ENCODE measurements at regions not wholly inside any gene's neighbourhood (a gene's known extent, or its start where the extent isn't known, plus 50 kb on each side); places are given as distances from the start of the nearest gene placed in this dataset.

DNA sequence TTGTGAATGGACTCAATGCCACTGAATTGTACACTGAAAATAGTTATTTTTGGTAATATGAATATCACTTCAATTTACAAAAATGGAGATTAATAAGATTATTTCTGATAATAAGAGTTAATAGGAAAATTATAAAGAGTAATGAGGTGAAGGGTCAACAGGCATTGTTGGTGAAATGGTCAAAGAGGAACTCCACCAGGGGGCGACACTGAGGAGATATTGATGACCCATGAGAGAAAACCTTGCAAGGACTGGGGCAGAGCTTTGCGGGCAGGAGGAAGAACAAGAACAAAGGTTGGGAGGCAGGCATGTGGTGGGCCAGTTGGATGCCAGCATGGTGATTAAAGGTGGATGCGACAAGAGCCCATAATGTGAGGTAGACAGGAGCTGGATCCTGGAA, 74.0 kb upstream of the XYLT1 start:
- peak; percentile 13 for DNase-seq (ENCODE audit: low read depth)

- no peak for DNase-seq (ENCODE audit: low read depth)
Observed at GRCh38 chr16:17544304-17544703, 73.5 kb upstream of the XYLT1 start.

- no peak for DNase-seq (ENCODE audit: low read depth)
Observed at GRCh38 chr16:17543073-17543472, 72.3 kb upstream of the XYLT1 start.

- DNase-seq (ENCODE audit: low read depth) = no peak
Observed at GRCh38 chr16:17541324-17541723, 70.6 kb upstream of the XYLT1 start.

DNA sequence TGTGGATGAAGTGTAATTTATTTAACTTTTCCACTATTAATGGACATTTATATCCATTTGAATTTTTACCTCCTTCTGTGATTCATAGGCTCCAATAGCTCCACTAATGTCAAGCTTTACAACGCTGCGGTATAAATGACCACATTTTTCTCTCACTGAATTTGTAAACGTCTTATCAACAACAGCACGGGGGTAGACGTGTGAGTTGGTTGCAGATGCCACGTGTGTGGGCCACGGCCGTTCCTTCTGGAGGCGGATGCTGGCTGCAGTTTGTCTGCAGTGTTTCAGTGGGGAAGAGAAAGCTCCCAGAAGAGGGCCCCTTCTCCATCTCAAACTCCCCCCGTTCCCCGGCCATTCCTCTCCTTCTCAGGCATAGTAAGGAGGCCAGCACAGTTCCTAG, 68.2 kb upstream of the XYLT1 start:
- DNase-seq (ENCODE audit: low read depth) = no peak

- no peak for DNase-seq (ENCODE audit: low read depth)
Observed at GRCh38 chr16:17532338-17532995, 61.7 kb upstream of the XYLT1 start.

DNA sequence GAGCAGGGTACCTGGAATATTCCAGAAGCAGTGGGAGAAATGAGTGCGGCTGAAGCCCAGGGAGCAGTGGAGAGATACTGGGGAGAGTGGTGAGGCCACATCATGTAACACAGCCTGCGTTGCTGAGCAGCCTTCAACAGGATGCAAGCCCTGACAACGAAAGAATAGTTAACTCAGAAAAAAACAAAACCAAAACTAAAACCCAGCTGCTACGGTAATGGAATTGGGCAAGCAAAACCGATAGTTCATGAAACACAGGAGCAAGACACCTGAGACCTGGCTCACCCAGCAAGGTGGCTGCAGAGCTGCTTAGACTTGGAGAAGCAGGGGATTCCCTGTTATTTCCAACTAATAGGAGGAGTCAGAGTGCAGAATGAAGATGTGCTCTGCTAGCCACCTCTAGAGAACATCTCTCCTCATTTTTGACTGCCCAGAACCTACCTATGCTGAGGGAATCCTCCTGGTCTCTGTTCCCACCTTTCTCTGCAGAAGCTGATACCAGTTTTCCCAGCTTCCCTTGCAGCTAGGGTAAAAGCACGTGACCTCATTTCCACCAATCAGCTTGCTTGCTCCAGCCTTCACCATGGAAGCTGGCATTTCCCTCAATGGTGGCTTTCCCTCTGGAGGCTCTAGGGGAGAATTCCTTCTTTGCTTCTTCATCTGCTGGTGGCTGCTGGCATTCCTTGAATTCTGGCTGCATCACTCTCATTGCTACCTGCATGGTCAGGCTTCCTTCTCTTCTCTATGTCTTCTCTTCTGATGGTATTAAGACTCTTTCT, 59.4 kb upstream of the XYLT1 start:
- DNase-seq (ENCODE audit: low read depth) = no peak

- no peak for DNase-seq (ENCODE audit: low read depth)
Observed at GRCh38 chr16:17526956-17527937, 56.5 kb upstream of the XYLT1 start.

- DNase-seq (ENCODE audit: low read depth) = no peak
Observed at GRCh38 chr16:17524656-17525055, 53.9 kb upstream of the XYLT1 start.

GRCh38 chr16:17520561-17520960, 49.8 kb upstream of the XYLT1 start:
- DNase-seq (ENCODE audit: low read depth) = peak; percentile 29

All from ELR (cell line).